Esophagus muscularis mucosa (tissue), 4 donors: ENCODE measurements at regions not wholly inside any gene's neighbourhood (a gene's known extent, or its start where the extent isn't known, plus 50 kb on each side); places are given as distances from the start of the nearest gene placed in this dataset.

Experiments used
- EP300 ChIP-seq: sonication (generic); formaldehyde crosslinking; IDR thresholded peaks from one replicate; pipeline ENCODE4 v1.6.1; 2017; ENCODE audit warnings: antibody characterized with exemption
- POLR2A ChIP-seq: fragments of 450-650 bp; IDR thresholded peaks from one replicate; pipeline ENCODE4 v1.6.1; 2017; ENCODE audit warnings: antibody characterized with exemption, moderate library complexity, mild to moderate bottlenecking, low read depth
- TF ChIP-seq, protein P1 (sequence below), 3 experiments: fragments of 200-600 bp in 2 of 3; fragments of 450-650 bp in 1 of 3; sonication (generic) in 2 of 3; IDR thresholded peaks; one replicate each; pipeline ENCODE4 v1.5.1; 2017 to 2019; ENCODE audit warnings: antibody characterized with exemption in 3 of 3, mild to moderate bottlenecking in 2 of 3, moderate library complexity in 1 of 3

DNA sequence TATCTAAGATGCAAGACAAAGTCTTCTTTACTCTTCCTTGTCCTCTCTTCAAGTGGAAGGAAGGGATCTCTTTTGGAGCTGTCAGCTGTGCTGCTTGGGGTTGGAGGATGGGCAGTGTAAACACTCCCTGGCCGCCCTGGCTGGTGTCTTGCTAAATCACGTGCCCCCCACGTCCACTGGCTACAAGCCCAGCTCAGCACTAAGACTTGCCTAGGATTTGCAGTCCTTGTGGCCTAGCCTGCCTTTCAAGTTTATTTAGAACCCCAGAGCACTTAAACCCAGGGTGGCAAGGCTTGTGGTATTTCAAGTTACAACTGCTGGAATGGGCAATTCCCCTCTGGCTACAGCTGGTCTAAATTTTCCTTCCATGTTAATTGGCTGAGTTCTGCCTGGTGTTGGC lies 272.4 kb upstream of the MYO3A start:
- TF ChIP-seq, protein P1, sequence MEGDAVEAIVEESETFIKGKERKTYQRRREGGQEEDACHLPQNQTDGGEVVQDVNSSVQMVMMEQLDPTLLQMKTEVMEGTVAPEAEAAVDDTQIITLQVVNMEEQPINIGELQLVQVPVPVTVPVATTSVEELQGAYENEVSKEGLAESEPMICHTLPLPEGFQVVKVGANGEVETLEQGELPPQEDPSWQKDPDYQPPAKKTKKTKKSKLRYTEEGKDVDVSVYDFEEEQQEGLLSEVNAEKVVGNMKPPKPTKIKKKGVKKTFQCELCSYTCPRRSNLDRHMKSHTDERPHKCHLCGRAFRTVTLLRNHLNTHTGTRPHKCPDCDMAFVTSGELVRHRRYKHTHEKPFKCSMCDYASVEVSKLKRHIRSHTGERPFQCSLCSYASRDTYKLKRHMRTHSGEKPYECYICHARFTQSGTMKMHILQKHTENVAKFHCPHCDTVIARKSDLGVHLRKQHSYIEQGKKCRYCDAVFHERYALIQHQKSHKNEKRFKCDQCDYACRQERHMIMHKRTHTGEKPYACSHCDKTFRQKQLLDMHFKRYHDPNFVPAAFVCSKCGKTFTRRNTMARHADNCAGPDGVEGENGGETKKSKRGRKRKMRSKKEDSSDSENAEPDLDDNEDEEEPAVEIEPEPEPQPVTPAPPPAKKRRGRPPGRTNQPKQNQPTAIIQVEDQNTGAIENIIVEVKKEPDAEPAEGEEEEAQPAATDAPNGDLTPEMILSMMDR (IDR thresholded peaks at IDR 0.05) = no peak
- no peak for TF ChIP-seq EP300
- TF ChIP-seq POLR2A = no peak
